Epithelial cell of esophagus (primary cell): ENCODE measurements at regions not wholly inside any gene's neighbourhood (a gene's known extent, or its start where the extent isn't known, plus 50 kb on each side); places are given as distances from the start of the nearest gene placed in this dataset.

Experiments used
- DNase-seq: peaks from one replicate; pipeline ENCODE4 v3.0.0; 2010; ENCODE audit warnings: low read depth
- H3K4me3 ChIP-seq: 2 replicates; pipeline ENCODE4 v1.5.1; 2011; ENCODE audit warnings: mild to moderate bottlenecking, low read length, control low read depth
- CTCF ChIP-seq: IDR thresholded peaks from 2 replicates; pipeline ENCODE4 v1.5.1; 2011; ENCODE audit warnings: low read depth, mild to moderate bottlenecking, low read length, control low read depth, inconsistent platforms; ENCODE audit not compliant: insufficient read depth; ENCODE audit errors: missing control alignments

- DNase-seq = no peak
- no peak overlapping the region for H3K4me3 ChIP-seq
- TF ChIP-seq CTCF = no peak
These were observed 306.6 kb upstream of the ZMIZ1 start for GRCh38 chr10:78762086-78762630.

- DNase-seq = no peak
- TF ChIP-seq CTCF = no peak
- H3K4me3 ChIP-seq = no peak overlapping the region
These were observed 305.5 kb upstream of the ZMIZ1 start for GRCh38 chr10:78763234-78763633.

GRCh38 chr10:78763651-78764395 is 304.9 kb upstream of the ZMIZ1 start:
- peak; percentile 51 for DNase-seq
- no peak overlapping the region for H3K4me3 ChIP-seq
- TF ChIP-seq CTCF = no peak

- no peak for DNase-seq
- no peak for TF ChIP-seq CTCF
These were observed 304.3 kb upstream of the ZMIZ1 start for GRCh38 chr10:78764436-78764835.

GRCh38 chr10:78764846-78765430 is 303.8 kb upstream of the ZMIZ1 start:
- H3K4me3 ChIP-seq = no peak overlapping the region
- DNase-seq = no peak
- TF ChIP-seq CTCF = no peak

More at GRCh38 chr10:78764436-78764835, 304.3 kb upstream of the ZMIZ1 start:
- no peak overlapping the region for H3K4me3 ChIP-seq

- no peak for TF ChIP-seq CTCF
- no peak overlapping the region for H3K4me3 ChIP-seq
- DNase-seq = no peak
These were observed 302.9 kb upstream of the ZMIZ1 start for GRCh38 chr10:78765726-78766335.
